ENCODE measurements at regions not wholly inside any gene's neighbourhood (a gene's known extent, or its start where the extent isn't known, plus 50 kb on each side); places are given as distances from the start of the nearest gene placed in this dataset.

- no peak for TF ChIP-seq CTCF (IDR thresholded peaks at IDR 0.05)
- TF ChIP-seq POLR2A (IDR thresholded peaks at IDR 0.05), result no peak
Measured at GRCh38 chr5:124236361-124237205, 509.9 kb downstream of the ZNF608 start.
